GM18498 (cell line): ENCODE measurements at regions not wholly inside any gene's neighbourhood (a gene's known extent, or its start where the extent isn't known, plus 50 kb on each side); places are given as distances from the start of the nearest gene placed in this dataset.
"Not testable (repeated sequence)": the region's sequence is repeated elsewhere in the genome, so short reads cannot be mapped to it uniquely, and the experiment has no call there.

ENCODE experiments used
- ATAC-seq: cut with Tn5 transposase; IDR thresholded peaks from one replicate; pipeline ENCODE4 v1.9.1; 2021; ENCODE audit warnings: mild to moderate bottlenecking, moderate library complexity; ENCODE audit not compliant: unreplicated experiment

- no peak for ATAC-seq
Measured at GRCh38 chr17:63019138-63019873, 53.3 kb downstream of the TANC2 start.

DNA sequence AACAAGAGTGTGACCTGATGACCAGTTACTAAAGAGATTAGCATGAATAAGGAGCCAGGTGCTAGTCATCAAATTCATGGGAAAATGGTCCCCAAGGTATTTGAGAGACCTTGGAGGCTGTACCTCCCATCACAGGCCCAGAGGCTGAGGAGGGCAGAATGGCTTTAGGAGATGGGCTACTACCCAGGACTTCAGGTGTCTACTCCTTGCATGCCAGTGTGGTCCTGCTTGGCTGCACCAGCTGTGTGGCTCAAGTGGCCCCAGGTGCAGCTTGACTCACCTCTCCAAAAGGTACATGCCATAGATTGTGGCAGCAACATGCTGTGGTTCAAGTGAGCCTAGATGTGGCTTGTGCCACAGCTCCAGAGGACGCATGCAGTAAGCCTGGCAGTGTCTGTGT, 56.5 kb downstream of the TANC2 start:
- ATAC-seq = no peak

- no peak for ATAC-seq
Measured at GRCh38 chr17:63023049-63023448, 57.0 kb downstream of the TANC2 start.

DNA sequence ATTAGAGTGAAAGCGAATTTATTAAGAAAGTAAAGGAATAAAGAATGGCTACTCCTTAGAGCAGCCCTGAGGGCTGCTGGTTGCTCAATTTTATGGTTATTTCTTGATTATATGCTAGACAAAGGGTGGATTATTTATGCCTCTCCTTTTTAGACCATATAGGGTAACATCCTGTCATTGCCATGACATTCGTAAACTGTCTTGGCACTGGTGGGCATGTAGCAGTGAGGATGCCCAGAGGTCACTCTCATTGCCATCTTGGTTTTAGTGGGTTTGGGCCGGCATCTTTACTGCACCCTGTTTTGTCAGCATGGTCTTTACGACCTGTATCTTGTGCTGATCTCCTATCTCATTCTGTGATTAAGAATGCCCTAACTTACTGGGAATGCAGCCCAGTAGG, 58.2 kb downstream of the TANC2 start:
- ATAC-seq = no peak

DNA sequence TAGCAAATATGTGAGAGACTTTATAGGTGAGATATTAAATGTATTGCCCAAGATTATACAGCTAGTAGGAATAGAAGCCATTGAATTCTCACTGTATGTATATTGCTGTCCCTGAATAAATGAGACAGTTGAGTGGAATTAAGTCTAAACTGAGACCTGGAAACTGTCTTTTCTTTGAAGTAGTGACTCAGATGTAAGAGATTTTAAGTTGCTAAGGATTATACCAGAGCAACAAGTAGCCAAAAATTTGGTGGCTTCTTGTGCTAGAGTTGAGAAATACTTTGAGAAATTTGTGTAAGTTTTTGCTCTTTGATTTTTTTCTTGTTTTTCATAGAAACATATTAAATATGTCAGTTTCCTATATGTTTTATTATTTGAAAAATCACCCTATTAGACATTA, 58.7 kb downstream of the TANC2 start:
- ATAC-seq = no peak

GRCh38 chr17:63025637-63026036, 59.6 kb downstream of the TANC2 start:
- not testable (repeated sequence) for ATAC-seq

DNA sequence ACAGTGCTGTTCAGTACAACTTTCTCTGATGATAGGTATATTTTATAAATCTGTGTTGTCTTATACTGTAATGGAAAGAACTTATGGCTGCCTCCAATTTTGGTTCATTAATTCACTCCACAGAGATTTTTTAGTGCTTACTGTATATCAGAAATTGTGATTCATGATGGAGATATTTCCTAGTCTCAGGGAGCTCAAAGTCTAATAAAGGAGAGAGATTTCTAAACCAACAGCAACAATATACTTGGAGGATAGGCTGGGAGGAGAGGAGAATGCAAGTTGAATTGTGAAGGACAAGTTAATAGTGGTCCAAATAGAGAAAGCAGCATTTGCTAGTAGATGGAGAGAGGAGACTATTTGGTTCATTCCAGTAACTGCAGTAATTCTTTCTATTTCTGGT, 63.5 kb downstream of the TANC2 start:
- ATAC-seq = no peak

DNA sequence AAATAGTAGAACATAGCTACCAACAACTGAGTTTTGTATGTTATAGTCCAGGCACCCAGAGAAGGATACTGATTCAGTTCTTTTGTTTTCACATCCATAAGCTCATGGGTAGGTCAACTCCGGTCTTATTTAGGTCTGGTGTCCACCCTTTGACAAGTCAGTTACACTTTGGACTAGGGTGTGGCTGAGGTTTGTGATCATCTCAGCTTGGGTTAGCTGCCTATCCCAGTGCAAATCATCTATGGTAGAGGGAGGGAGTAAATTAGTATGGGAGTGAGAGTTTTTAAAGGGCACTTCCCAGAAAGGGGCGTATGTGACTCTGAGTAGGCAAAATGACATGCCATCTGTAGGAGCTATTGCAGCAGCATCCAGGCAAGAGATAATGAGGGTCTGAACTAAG, 66.1 kb downstream of the TANC2 start:
- ATAC-seq = no peak

DNA sequence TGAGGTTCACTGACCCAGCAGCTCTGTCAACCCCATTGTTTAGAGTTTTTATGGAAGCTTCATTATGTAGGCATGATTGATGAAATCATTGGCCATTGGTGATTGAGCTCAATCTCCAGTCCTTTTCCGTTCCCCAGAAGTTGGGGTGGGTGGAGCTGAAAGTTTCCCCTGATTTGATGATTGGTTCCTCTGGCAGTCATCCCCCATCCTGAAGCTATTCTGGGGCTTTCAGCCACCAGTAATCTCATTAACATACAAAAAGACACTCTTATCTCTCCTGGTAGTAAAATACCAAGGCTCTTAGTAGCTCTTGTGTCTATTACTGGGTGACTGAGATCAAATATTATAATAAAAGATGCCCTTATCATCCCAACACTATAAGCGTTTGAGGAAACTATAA, 67.1 kb downstream of the TANC2 start:
- ATAC-seq = no peak

- ATAC-seq = no peak
Measured at GRCh38 chr17:63035271-63035670, 69.2 kb downstream of the TANC2 start.

DNA sequence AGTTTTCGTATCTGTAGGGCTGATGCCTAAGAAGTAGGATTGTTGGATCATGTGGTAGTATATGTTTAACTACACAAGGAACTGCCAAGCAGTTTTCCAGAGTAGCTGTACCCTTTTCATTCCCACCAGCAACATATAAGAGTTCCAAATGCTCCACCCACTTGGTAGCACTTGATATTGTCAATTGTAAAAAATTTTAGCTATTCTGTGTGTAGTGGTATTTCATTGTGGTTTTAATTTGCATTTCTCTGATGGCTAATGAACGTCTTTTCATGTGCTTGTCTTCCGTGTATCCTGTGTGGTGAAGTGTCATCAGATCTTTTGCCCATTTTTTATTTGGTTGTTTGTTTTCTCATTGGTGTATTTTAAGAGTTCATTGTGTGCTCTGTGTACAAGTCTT, 69.7 kb downstream of the TANC2 start:
- ATAC-seq = no peak

DNA sequence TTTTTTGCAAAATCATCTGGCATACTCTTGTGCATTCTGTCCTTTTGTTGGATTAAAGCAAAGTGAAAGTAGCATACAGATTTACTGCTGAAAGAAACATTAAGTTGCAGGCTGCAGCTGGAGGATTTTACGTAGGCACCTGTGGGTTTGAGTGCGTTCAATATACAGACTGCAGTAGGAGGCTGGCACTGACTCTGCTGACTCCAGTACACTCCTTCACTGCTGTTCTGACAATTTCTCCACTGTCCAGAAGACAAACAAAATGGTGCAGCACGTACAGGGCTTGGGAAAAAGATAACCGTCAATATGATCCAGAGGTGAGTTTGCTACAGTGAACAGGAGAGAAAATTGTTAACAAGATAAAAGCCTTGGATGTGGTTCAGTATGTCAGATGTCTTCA, 73.3 kb downstream of the TANC2 start:
- ATAC-seq = no peak

DNA sequence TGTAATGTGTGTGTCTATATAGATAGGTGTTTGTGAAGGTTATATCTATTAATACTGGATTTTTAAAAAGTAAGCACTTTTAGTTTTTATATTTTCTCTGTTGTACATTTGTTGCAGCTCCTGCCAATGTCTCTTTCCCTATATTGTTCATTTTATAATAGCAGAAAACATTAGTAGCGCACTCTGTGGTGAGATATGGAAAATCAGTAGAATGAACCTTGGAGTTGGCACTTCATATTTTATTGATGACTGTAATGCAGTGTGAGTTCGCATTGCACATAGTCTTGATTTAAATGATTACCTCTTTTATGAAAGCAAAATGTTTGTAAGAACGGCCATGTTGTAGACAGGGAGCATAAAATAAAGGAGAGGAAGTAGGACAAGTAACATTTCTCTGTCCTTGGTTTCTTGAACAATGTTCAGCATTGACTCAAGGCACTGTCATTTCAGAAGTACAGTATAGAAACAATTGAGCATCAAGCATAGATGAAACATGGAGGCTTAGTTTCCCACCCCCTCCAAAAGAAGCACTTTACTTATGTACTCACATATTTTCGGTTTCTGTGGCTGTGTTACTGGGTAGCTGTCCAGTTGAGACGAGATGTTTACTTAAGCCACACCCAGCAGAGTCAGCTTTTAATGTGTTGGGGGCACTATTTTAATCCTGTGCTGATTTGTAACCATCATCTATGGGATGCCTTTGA, 74.0 kb downstream of the TANC2 start:
- ATAC-seq = no peak

GRCh38 chr17:63040816-63041215, 74.8 kb downstream of the TANC2 start:
- no peak for ATAC-seq

- no peak for ATAC-seq
Measured at GRCh38 chr17:63041251-63041650, 75.2 kb downstream of the TANC2 start.

- ATAC-seq = no peak
Measured at GRCh38 chr17:63041722-63042121, 75.7 kb downstream of the TANC2 start.

DNA sequence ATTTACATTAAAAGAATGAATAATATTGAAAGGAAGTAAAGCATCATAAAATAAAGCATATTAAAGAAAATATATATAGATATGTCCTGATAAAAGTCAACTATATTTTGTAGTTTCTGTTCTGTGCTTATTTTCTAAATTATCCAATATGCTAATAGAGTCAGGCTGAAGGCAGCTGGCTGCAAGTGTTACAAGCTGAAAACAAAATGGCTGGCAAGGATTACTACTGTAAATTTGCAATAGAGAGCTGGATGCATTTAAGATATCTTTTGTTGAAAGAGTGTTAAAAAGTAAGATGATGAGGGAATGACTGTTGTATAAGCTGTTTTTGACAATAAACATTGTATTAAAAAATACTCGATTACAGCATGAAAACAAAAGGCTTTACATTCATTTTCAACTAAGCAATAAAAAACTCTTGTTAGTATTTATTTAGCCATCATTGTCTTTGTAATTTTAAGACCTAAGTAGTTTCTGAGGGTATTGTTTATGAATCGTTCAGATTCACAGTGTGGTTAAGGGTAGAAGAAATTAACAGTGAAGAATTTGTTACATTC, 76.3 kb downstream of the TANC2 start:
- ATAC-seq = no peak

GRCh38 chr17:63057560-63057959, 91.5 kb downstream of the TANC2 start:
- not testable (repeated sequence) for ATAC-seq

- no peak for ATAC-seq
Measured at GRCh38 chr17:63066158-63066813, 100.3 kb downstream of the TANC2 start.

DNA sequence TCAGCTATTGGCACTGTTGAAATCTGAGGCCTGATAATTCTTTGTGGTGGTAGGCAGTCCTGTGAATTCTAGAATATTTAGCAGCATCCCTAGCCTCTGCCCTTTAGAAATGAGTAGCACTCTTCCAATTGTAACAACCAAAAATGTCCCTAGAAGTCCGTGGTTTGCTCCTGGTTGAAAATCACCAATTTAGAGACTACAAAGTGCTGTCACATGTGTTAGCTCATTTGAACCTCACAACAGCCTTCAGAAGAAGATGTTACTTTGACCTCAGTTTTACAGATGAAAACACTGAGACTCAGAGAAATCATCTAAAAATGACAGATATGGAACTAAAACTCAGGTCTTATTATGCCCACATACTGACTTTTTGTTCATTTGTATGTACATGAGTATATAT, 103.2 kb downstream of the TANC2 start:
- no peak for ATAC-seq

- ATAC-seq = no peak
Measured at GRCh38 chr17:63070031-63070430, 104.0 kb downstream of the TANC2 start.

GRCh38 chr17:63071797-63072196, 105.8 kb downstream of the TANC2 start:
- no peak for ATAC-seq
